ENCODE measurements at regions not wholly inside any gene's neighbourhood (a gene's known extent, or its start where the extent isn't known, plus 50 kb on each side); places are given as distances from the start of the nearest gene placed in this dataset.
"Not testable (repeated sequence)": the region's sequence is repeated elsewhere in the genome, so short reads cannot be mapped to it uniquely, and the experiment has no call there.

DNA sequence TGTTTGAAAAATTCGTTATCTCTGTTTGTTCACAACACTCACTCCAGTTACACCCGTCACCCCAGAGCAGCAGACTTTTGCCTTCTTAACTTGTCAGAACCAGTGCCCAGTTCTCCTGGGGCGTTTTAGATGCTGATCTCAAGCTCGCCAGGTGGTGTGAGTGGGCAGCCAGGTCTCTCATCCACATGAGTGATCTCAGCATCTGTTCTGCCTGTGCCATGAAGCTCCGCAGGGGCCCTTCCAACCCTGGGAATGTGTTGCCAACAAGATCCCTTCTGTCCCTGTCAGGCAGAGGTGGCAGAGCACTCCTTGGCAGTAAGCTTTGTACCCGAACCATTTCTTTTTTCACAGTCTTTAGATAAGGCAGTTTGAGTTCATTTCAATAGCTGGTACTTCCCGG, 896.5 kb downstream of the UQCRFS1 start:
- Histone ChIP-seq H3K9me3 (ENCODE audit: insufficient read depth, low read depth, low read length) (no peaks in the 10 kb centered on the region), H3K36me3 (ENCODE audit: insufficient read depth, low read depth, low read length) (no peaks in the 10 kb centered on the region), H3K4me3 (ENCODE audit: low read length) (no peak overlapping the region), H3K27me3 (ENCODE audit: insufficient read depth, low read length) (no peaks in the 10 kb centered on the region), H3K27ac (ENCODE audit: low read length) (no peak overlapping the region), H3K4me1 (ENCODE audit: insufficient read depth, low read length) (peaks cover 14% of the 10 kb centered on the region), H3K9ac (ENCODE audit: low read depth, low read length) (no peak overlapping the region)

DNA sequence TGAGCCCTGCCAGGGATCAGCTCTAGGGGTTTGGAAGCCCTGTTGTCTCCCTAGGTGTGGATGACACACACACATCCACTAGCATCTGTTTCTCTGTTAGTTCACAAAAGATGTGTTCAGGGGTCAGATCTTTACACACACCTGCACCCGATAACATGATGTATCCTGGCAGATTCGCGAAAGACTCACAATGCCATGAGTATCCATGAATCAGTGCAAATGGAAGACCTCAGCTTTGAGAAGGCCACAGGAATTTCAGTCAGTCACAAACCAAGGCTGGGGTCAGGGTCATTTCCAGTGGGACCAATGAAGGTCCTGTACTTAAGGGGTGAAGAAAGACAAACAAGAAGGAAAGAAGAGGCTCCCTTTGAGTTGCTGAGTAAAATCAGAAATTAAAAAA, 898.2 kb downstream of the UQCRFS1 start:
- peaks cover 14% of the 10 kb centered on the region for H3K4me1 ChIP-seq (ENCODE audit: insufficient read depth, low read length)
- H3K9ac ChIP-seq (ENCODE audit: low read depth, low read length) = no peak overlapping the region
- no peak overlapping the region for H3K4me3 ChIP-seq (ENCODE audit: low read length)
- no peaks in the 10 kb centered on the region for H3K9me3 ChIP-seq (ENCODE audit: insufficient read depth, low read depth, low read length)
- no peaks in the 10 kb centered on the region for H3K27me3 ChIP-seq (ENCODE audit: insufficient read depth, low read length)
- no peaks in the 10 kb centered on the region for H3K36me3 ChIP-seq (ENCODE audit: insufficient read depth, low read depth, low read length)
- no peak overlapping the region for H3K27ac ChIP-seq (ENCODE audit: low read length)

DNA sequence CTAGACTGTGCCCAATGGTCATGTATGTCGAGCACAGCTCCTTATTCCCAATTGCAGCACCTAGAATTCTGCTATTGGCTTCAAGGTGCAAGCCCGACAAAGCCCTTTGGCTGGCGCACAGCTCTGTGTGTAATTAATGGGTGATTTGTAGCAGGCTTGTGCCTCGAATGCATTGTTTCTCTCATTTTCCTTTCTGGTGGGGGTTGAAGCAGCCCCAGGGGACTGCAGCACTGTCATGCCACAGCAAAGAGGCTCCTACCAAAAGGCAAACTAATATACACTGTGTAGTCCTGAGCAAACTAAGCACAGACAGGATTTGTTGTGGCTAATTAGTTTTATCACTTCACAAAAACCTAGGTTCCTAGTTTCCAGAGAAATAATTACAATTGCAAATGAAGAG, 898.7 kb downstream of the UQCRFS1 start:
- no peak overlapping the region for H3K9ac ChIP-seq (ENCODE audit: low read depth, low read length)
- H3K36me3 ChIP-seq (ENCODE audit: insufficient read depth, low read depth, low read length) = no peaks in the 10 kb centered on the region
- no peak overlapping the region for H3K27ac ChIP-seq (ENCODE audit: low read length)
- no peaks in the 10 kb centered on the region for H3K9me3 ChIP-seq (ENCODE audit: insufficient read depth, low read depth, low read length)
- peaks cover 14% of the 10 kb centered on the region for H3K4me1 ChIP-seq (ENCODE audit: insufficient read depth, low read length)
- H3K27me3 ChIP-seq (ENCODE audit: insufficient read depth, low read length) = no peaks in the 10 kb centered on the region
- H3K4me3 ChIP-seq (ENCODE audit: low read length) = no peak overlapping the region

DNA sequence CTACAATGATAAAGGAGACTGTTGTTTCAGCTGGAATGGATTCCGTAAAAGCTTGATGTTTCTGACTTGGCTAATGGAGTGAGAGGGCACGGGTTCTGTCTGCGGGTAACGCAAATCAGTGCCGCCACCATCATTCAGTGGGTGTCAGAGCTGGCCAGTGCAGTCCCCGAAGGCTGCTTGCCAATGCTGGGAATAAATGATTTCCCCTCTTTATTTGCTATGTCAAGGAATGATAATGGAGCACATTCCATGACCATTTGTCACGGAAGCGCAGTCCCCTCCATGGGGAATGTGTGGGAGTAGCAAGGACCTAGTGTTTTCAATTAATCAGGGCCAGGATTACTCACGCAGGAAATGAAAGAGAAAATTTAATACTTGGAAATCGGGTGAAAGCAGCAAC, 899.3 kb downstream of the UQCRFS1 start:
- no peak overlapping the region for H3K9ac ChIP-seq (ENCODE audit: low read depth, low read length)
- H3K4me1 ChIP-seq (ENCODE audit: insufficient read depth, low read length) = peaks cover 14% of the 10 kb centered on the region
- no peaks in the 10 kb centered on the region for H3K36me3 ChIP-seq (ENCODE audit: insufficient read depth, low read depth, low read length)
- no peaks in the 10 kb centered on the region for H3K9me3 ChIP-seq (ENCODE audit: insufficient read depth, low read depth, low read length)
- H3K4me3 ChIP-seq (ENCODE audit: low read length) = no peak overlapping the region
- H3K27me3 ChIP-seq (ENCODE audit: insufficient read depth, low read length) = no peaks in the 10 kb centered on the region
- H3K27ac ChIP-seq (ENCODE audit: low read length) = no peak overlapping the region

DNA sequence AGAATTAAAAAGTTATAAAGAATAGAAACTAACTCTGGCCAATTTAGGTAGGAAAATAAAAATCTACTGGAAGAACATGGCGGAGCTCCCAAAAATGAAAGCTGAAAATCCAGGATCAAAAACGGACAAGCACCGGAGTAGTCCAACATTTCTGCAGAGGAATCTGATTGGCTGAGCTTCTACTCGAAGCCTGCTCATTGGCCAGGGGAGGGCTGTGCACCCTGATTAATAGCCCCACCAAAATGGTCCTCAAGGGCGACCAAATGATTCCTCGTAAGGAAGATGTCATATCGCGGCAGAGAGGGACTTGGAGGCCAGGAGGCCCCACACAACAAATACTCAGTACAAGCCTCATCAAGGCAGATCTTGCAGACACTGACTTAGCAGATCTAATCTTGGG, 900.7 kb downstream of the UQCRFS1 start:
- Histone ChIP-seq H3K9ac (ENCODE audit: low read depth, low read length) (no peak overlapping the region), H3K4me1 (ENCODE audit: insufficient read depth, low read length) (peaks cover 14% of the 10 kb centered on the region), H3K9me3 (ENCODE audit: insufficient read depth, low read depth, low read length) (no peaks in the 10 kb centered on the region), H3K27ac (ENCODE audit: low read length) (no peak overlapping the region), H3K4me3 (ENCODE audit: low read length) (no peak overlapping the region), H3K27me3 (ENCODE audit: insufficient read depth, low read length) (no peaks in the 10 kb centered on the region), H3K36me3 (ENCODE audit: insufficient read depth, low read depth, low read length) (no peaks in the 10 kb centered on the region)

DNA sequence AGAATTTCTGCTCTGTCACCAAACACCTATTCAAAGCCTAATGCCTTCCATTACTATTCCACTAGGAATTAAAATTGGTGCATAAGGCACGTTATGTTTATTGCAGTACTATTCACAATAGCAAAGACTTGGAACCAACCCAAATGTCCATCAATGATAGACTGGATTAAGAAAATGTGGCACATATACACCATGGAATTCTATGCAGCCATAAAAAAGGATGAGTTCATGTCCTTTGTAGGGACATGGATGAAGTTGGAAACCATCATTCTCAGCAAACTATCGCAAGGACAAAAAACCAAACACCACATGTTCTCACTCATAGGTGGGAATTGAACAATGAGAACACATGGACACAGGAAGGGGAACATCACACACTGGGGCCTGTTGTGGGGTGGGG, 902.1 kb downstream of the UQCRFS1 start:
- not testable (repeated sequence) for H3K27ac ChIP-seq (ENCODE audit: low read length); H3K4me3 ChIP-seq (ENCODE audit: low read length); H3K27me3 ChIP-seq (ENCODE audit: insufficient read depth, low read length); H3K9me3 ChIP-seq (ENCODE audit: insufficient read depth, low read depth, low read length); H3K9ac ChIP-seq (ENCODE audit: low read depth, low read length); H3K36me3 ChIP-seq (ENCODE audit: insufficient read depth, low read depth, low read length)
- H3K4me1 ChIP-seq (ENCODE audit: insufficient read depth, low read length) = peaks cover 14% of the 10 kb centered on the region

DNA sequence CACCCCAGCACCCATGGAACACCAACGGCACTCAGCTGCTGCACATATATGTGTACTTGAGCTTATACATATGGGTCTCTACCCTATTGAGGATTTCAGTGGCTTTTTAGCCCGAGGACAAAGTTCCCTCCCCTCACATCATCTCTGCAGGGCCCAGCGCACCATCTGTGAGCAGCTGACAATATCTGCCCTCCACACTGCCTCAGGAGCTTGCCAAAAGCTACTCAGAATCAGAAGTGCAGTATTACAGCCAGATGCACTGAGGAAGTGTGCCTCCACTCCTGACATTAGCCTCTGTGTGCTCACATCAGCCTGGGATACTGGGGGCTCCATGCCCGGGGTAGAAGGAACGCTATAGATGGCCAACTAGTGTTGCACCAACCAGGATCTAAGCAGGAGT, 903.9 kb downstream of the UQCRFS1 start:
- H3K9ac ChIP-seq (ENCODE audit: low read depth, low read length) = no peak overlapping the region
- H3K4me1 ChIP-seq (ENCODE audit: insufficient read depth, low read length) = peaks cover 6% of the 10 kb centered on the region
- H3K36me3 ChIP-seq (ENCODE audit: insufficient read depth, low read depth, low read length) = no peaks in the 10 kb centered on the region
- no peak overlapping the region for H3K27ac ChIP-seq (ENCODE audit: low read length)
- H3K4me3 ChIP-seq (ENCODE audit: low read length) = no peak overlapping the region
- no peaks in the 10 kb centered on the region for H3K27me3 ChIP-seq (ENCODE audit: insufficient read depth, low read length)
- no peaks in the 10 kb centered on the region for H3K9me3 ChIP-seq (ENCODE audit: insufficient read depth, low read depth, low read length)

DNA sequence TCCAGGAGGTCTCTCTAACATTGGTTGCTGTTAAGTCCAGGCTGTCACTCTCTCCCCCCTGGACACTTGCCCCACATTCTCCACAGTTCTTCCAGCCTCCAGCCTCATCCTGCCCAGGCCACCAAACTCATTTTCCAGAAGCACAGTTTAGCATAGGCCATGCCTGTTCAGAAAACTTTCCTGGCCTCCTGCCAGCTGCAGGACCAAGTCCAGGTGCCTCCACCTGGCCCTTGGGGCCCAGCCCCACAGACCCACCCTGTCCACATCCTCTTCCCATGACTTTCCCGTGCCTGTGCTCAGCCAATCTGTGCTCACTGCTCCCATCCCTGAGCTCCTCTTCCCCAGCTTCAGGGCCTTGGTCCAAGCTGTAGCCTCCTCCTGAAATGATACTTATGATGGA, 905.0 kb downstream of the UQCRFS1 start:
- Histone ChIP-seq H3K4me3 (ENCODE audit: low read length) (no peak overlapping the region), H3K27me3 (ENCODE audit: insufficient read depth, low read length) (no peaks in the 10 kb centered on the region), H3K9me3 (ENCODE audit: insufficient read depth, low read depth, low read length) (no peaks in the 10 kb centered on the region), H3K36me3 (ENCODE audit: insufficient read depth, low read depth, low read length) (no peaks in the 10 kb centered on the region), H3K9ac (ENCODE audit: low read depth, low read length) (no peak overlapping the region), H3K4me1 (ENCODE audit: insufficient read depth, low read length) (0 out of 2 replicates have a peak, but pooled peaks cover 4% of the 10 kb centered on the region), H3K27ac (ENCODE audit: low read length) (no peak overlapping the region)

DNA sequence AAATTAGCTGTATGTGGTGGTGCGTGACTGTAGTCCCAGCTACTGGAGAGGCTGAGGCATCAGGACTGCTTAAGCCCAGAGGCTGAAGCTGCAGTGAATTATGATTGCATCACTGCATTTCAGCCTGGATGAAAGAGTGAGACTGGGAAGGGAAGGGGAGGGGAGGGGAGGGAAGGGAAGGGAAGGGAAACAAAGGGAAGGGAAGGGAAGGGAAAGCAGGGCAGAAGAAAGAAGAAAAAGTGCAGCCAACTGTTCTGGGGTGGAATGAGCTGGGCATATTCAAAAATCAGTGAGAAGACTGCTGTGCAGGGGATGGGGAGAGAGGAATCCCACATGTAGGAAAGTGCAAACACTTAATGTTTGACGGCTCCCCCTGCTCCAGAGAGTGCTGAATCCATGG, 905.5 kb downstream of the UQCRFS1 start:
- no peaks in the 10 kb centered on the region for H3K36me3 ChIP-seq (ENCODE audit: insufficient read depth, low read depth, low read length)
- no peaks in the 10 kb centered on the region for H3K27me3 ChIP-seq (ENCODE audit: insufficient read depth, low read length)
- H3K9me3 ChIP-seq (ENCODE audit: insufficient read depth, low read depth, low read length) = no peaks in the 10 kb centered on the region
- no peak overlapping the region for H3K27ac ChIP-seq (ENCODE audit: low read length)
- no peak overlapping the region for H3K9ac ChIP-seq (ENCODE audit: low read depth, low read length)
- H3K4me1 ChIP-seq (ENCODE audit: insufficient read depth, low read length) = 0 out of 2 replicates have a peak, but pooled peaks cover 4% of the 10 kb centered on the region
- no peak overlapping the region for H3K4me3 ChIP-seq (ENCODE audit: low read length)

DNA sequence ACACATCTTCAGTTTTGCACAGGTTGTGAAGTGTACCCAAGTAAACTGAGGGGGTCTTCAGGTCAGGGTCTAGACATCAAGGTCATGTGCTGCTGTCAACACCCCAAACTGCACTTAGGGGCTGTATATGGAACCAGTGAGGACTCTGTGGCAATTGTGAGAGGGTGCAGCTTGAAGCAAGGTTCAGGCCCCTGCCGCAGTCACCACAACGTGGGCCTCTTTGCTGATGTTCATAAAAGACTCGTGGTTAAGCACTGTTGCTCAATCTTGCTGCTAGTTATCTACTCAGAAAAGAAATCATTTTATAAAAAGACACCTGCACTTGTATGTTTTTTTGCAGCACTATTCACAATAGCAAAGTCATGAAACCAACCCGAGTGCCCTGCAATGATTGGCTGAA, 907.4 kb downstream of the UQCRFS1 start:
- H3K36me3 ChIP-seq (ENCODE audit: insufficient read depth, low read depth, low read length) = no peaks in the 10 kb centered on the region
- H3K4me3 ChIP-seq (ENCODE audit: low read length) = no peak overlapping the region
- H3K9ac ChIP-seq (ENCODE audit: low read depth, low read length) = no peak overlapping the region
- H3K27me3 ChIP-seq (ENCODE audit: insufficient read depth, low read length) = no peaks in the 10 kb centered on the region
- no peak overlapping the region for H3K27ac ChIP-seq (ENCODE audit: low read length)
- H3K4me1 ChIP-seq (ENCODE audit: insufficient read depth, low read length) = 0 out of 2 replicates have a peak, but pooled peaks cover 4% of the 10 kb centered on the region
- H3K9me3 ChIP-seq (ENCODE audit: insufficient read depth, low read depth, low read length) = no peaks in the 10 kb centered on the region

DNA sequence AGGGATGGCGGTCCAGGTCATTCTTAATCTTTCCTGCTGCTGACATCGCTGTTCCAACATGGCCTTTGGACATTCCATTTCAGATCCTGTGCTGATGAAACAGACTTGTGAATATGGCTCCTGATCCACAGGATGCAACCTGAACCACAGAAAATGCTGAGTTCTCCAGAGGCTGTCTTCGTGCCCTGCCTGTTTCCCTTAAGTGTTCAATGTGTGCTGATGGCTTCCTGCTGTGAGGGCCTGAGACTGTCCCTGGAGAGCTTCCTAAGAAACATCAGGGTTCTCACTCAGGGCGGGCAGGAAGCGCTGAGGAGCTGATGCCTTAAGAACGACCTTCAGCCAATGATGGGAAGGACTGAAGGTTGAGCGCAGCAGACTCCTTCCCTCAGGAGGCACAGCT, 909.4 kb downstream of the UQCRFS1 start:
- no peak overlapping the region for H3K4me3 ChIP-seq (ENCODE audit: low read length)
- H3K4me1 ChIP-seq (ENCODE audit: insufficient read depth, low read length) = peaks cover 4% of the 10 kb centered on the region; the same call in 1 of the 2 replicates
- H3K27me3 ChIP-seq (ENCODE audit: insufficient read depth, low read length) = no peaks in the 10 kb centered on the region
- no peak overlapping the region for H3K27ac ChIP-seq (ENCODE audit: low read length)
- H3K9me3 ChIP-seq (ENCODE audit: insufficient read depth, low read depth, low read length) = no peaks in the 10 kb centered on the region
- H3K9ac ChIP-seq (ENCODE audit: low read depth, low read length) = no peak overlapping the region
- no peaks in the 10 kb centered on the region for H3K36me3 ChIP-seq (ENCODE audit: insufficient read depth, low read depth, low read length)

DNA sequence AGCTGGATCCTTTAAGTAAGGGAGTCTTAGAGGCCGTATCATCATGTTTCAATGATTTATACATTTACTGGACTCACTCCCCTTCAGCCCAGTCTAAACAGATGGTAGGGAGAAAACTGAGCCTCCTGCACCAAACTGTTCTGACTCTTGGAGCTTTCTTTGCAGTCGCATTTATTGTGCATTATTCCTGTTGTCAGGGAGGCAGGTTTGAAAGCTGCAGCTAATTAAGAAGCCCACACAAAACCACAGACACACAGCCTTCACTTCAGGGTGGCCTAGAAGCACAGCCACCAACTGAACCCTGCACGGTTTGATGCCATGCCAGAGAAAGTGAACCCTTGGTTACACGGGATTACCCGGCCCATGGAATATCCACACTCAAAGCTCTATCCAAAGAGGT, 911.0 kb downstream of the UQCRFS1 start:
- Histone ChIP-seq H3K9me3 (ENCODE audit: insufficient read depth, low read depth, low read length) (no peaks in the 10 kb centered on the region), H3K27ac (ENCODE audit: low read length) (no peak overlapping the region), H3K36me3 (ENCODE audit: insufficient read depth, low read depth, low read length) (no peaks in the 10 kb centered on the region), H3K27me3 (ENCODE audit: insufficient read depth, low read length) (no peaks in the 10 kb centered on the region), H3K9ac (ENCODE audit: low read depth, low read length) (no peak overlapping the region), H3K4me3 (ENCODE audit: low read length) (no peak overlapping the region), H3K4me1 (ENCODE audit: insufficient read depth, low read length) (peaks cover 4% of the 10 kb centered on the region; the same call in 1 of the 2 replicates)

DNA sequence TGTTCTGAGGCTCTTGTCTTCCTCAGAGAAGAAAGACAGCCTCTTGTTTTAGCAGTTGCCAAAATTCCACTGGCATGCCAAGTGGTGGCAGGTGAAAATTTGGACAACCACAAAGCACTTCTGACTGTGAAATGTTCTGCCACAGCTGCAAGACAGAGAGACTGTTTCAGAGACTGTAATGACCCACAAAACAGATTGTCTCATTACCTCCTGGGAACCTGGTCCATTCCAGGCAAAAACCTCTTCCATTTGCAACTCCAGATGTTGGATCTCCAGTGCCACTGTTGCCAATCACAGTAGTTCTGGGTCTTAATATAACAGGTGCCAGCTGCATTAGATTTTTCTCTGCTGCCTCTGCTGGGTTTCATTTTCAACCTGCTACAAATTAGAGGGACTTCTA, 911.5 kb downstream of the UQCRFS1 start:
- no peak overlapping the region for H3K4me3 ChIP-seq (ENCODE audit: low read length)
- peaks cover 4% of the 10 kb centered on the region; the same call in 1 of the 2 replicates for H3K4me1 ChIP-seq (ENCODE audit: insufficient read depth, low read length)
- H3K9ac ChIP-seq (ENCODE audit: low read depth, low read length) = no peak overlapping the region
- no peak overlapping the region for H3K27ac ChIP-seq (ENCODE audit: low read length)
- no peaks in the 10 kb centered on the region for H3K27me3 ChIP-seq (ENCODE audit: insufficient read depth, low read length)
- no peaks in the 10 kb centered on the region for H3K9me3 ChIP-seq (ENCODE audit: insufficient read depth, low read depth, low read length)
- no peaks in the 10 kb centered on the region for H3K36me3 ChIP-seq (ENCODE audit: insufficient read depth, low read depth, low read length)
